ENCODE measurements at regions not wholly inside any gene's neighbourhood (a gene's known extent, or its start where the extent isn't known, plus 50 kb on each side); places are given as distances from the start of the nearest gene placed in this dataset.

DNA sequence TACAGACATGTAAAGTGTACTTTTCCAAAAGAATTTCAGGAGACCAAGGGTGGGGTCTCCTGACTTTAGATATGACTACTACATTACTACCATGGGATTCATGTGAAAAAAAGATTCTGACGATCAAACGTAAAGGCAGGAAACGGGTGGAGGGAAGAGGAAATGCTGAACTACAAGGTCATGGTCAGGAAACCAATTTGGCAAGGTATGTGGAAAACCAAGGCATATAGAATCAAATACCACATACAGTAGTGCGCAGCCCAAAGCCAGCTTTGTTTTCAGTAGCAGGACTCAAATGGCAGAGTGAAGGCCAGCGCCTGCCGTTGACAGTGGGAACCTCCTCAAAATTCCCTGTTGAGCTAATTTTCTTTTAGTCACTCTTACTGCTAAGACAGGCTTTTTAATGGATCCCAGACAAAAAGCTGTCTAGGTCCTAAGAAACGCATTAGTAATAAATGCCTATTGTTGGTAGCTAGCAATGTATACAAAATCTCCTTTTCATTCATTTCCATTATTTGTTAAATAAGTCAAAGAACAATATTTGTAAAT, 57.6 kb upstream of the SERTAD2 start:
- Histone ChIP-seq H3K27ac (no peak overlapping the region), H3K36me3 (no peaks in the 10 kb centered on the region), H3K27me3 (no peaks in the 10 kb centered on the region), H3K4me3 (no peak overlapping the region), H3K9me3 (peaks cover 0 to 6% (median 0%) of the 10 kb centered on the region in 12 donors), H3K4me1 (peaks cover 0 to 8% (median 0%) of the 10 kb centered on the region in 12 donors)
- intact Hi-C loops (cut with DNase I) = no loop called here
- peak in 1 of 4 donors; percentile 34 for ATAC-seq
- 59 to 65% (median 62%) methylated on average over 7 of the region's 7 CpGs for WGBS, 4 donors
- DNase-seq = no peak
- TF ChIP-seq POLR2A (IDR thresholded peaks at IDR 0.05) = no peak
- TF ChIP-seq, protein P1, sequence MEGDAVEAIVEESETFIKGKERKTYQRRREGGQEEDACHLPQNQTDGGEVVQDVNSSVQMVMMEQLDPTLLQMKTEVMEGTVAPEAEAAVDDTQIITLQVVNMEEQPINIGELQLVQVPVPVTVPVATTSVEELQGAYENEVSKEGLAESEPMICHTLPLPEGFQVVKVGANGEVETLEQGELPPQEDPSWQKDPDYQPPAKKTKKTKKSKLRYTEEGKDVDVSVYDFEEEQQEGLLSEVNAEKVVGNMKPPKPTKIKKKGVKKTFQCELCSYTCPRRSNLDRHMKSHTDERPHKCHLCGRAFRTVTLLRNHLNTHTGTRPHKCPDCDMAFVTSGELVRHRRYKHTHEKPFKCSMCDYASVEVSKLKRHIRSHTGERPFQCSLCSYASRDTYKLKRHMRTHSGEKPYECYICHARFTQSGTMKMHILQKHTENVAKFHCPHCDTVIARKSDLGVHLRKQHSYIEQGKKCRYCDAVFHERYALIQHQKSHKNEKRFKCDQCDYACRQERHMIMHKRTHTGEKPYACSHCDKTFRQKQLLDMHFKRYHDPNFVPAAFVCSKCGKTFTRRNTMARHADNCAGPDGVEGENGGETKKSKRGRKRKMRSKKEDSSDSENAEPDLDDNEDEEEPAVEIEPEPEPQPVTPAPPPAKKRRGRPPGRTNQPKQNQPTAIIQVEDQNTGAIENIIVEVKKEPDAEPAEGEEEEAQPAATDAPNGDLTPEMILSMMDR (IDR thresholded peaks at IDR 0.05) = no peak

GRCh38 chr2:64713686-64714085, 60.0 kb upstream of the SERTAD2 start:
- DNase-seq (no peak), ATAC-seq (no peak)
- TF ChIP-seq, protein P1 (IDR thresholded peaks at IDR 0.05) = no peak
- TF ChIP-seq POLR2A (IDR thresholded peaks at IDR 0.05) = no peak
- no peak overlapping the region for H3K4me3 ChIP-seq
- no peaks in the 10 kb centered on the region for H3K9me3 ChIP-seq
- no peak overlapping the region for H3K27ac ChIP-seq
- 90 to 98% (median 93%) methylated on average over 2 of the region's 2 CpGs for WGBS, 4 donors
- H3K4me1 ChIP-seq = peaks cover 0 to 8% (median 0%) of the 10 kb centered on the region in 12 donors
- H3K27me3 ChIP-seq = no peaks in the 10 kb centered on the region
- no peaks in the 10 kb centered on the region for H3K36me3 ChIP-seq
- intact Hi-C loops (cut with DNase I) = no loop called here

DNA sequence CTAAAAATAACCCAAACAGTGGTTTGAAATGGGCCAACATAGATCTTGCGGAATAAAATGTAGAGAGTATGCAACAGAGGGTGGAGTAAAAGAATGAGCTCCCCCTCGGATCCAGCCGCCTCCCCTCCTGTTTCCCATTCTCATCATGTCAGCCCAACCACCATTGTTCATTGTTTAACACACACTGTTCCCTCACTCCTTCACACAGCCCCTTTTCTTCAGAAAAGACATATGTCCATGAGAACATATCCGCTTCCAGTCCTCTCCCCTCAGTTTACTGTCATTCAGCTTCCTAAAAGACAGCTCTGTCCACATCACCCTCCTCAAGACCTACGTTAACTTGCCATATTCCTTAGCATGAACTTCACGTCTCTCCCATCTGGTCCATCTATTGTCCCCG, 62.9 kb upstream of the SERTAD2 start:
- ATAC-seq = no peak
- Histone ChIP-seq H3K9me3 (no peaks in the 10 kb centered on the region), H3K36me3 (no peaks in the 10 kb centered on the region), H3K27ac (no peak overlapping the region), H3K27me3 (no peaks in the 10 kb centered on the region), H3K4me1 (peaks cover 0 to 7% (median 0%) of the 10 kb centered on the region in 12 donors), H3K4me3 (no peak overlapping the region)
- DNase-seq = no peak
- 84 to 86% (median 85%) methylated on average over 7 of the region's 7 CpGs for WGBS, 4 donors
- intact Hi-C loops (cut with DNase I) = no loop called here
- TF ChIP-seq, protein P1 (IDR thresholded peaks at IDR 0.05) = no peak
- TF ChIP-seq POLR2A (IDR thresholded peaks at IDR 0.05) = no peak

DNA sequence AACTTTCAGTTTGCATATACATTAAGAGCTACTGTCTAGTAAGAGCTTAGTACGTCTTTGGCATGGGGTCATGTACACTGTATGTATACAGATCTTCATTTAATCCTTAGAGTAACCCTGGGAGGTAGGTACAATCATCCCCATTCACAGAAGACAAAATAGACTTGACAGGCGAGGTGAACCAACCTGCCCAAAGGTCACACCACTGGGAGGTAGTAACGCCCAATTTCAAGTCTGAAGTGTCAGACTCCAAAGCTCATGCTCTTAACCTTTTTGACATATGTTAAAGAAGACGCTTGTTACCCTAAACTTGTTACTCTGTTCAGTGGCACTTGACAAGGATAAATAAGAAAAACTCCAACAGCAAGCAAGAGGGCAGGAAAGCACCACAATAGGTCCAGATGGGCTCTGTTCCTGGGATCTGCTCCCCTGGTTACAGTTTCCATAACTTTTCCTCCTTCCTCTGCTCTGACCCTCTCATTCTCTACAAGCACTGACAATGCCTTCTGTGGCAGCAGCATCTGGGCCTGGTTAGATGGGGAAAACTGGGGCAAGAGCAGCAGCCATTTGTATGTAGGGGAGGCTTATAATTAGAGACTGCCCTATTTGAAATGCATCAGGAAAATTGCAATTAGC, 64.7 kb upstream of the SERTAD2 start:
- DNase-seq = no peak
- no peak for TF ChIP-seq POLR2A (IDR thresholded peaks at IDR 0.05)
- TF ChIP-seq, protein P1 (IDR thresholded peaks at IDR 0.05) = no peak
- Histone ChIP-seq H3K4me3 (no peak overlapping the region), H3K4me1 (peaks cover 0 to 6% (median 0%) of the 10 kb centered on the region in 12 donors), H3K27ac (no peak overlapping the region), H3K9me3 (no peaks in the 10 kb centered on the region), H3K27me3 (no peaks in the 10 kb centered on the region), H3K36me3 (no peaks in the 10 kb centered on the region)
- WGBS, 4 donors = 90 to 95% (median 94%) methylated on average over 4 of the region's 4 CpGs
- no peak for ATAC-seq
- intact Hi-C loops (cut with DNase I) = no loop called here
